ENCODE measurements at regions not wholly inside any gene's neighbourhood (a gene's known extent, or its start where the extent isn't known, plus 50 kb on each side); places are given as distances from the start of the nearest gene placed in this dataset.

DNA sequence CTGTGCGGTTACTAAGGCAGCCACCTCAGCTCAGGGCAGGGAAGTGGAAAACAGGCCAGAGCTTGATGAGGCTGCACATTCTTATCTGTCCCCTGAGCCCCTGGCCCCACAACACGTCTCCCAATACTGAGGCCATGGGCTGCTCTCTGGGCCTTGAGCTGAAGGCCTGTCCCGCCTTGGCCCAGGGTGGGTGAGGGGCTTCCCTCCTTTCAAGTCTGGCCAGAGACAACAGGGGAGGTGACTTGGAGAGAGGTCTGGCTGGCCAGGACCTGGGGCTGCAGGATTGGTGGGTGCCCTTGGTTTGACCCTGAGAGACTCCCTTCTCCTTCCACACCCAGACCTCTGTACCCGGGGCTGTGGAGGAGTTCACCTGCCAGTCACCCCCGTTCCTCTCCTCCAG lies 563.8 kb downstream of the PTPRU start:
- TF ChIP-seq POLR2AphosphoS5 (IDR thresholded peaks at IDR 0.05; ENCODE audit: low read depth, low read length) (no peak), POLR2A (IDR thresholded peaks at IDR 0.05; ENCODE audit: low read depth, low read length) (no peak), SPI1 (IDR thresholded peaks at IDR 0.05; ENCODE audit: low read depth, low read length) (no peak), POU2F2 (IDR thresholded peaks at IDR 0.05; ENCODE audit: low read depth, low read length) (no peak)
